H1 (cell line): ENCODE measurements at regions not wholly inside any gene's neighbourhood (a gene's known extent, or its start where the extent isn't known, plus 50 kb on each side); places are given as distances from the start of the nearest gene placed in this dataset.

Source experiments
- SP2 ChIP-seq: IDR thresholded peaks from 2 replicates; pipeline ENCODE4 v1.6.1; 2012; ENCODE audit warnings: mild to moderate bottlenecking, low read length, inconsistent platforms
- SRF ChIP-seq: IDR thresholded peaks from 2 replicates; pipeline ENCODE4 v1.6.1; 2011; ENCODE audit warnings: mild to moderate bottlenecking, low read depth, low read length, moderate library complexity
- TAF7 ChIP-seq: optimal IDR thresholded peaks from 2 replicates; pipeline ENCODE3; 2011; ENCODE audit warnings: low read depth, mild to moderate bottlenecking, inconsistent platforms, low read length, moderate library complexity, borderline replicate concordance
- TF ChIP-seq, protein P1 (sequence below): IDR thresholded peaks from 2 replicates; pipeline ENCODE4 v1.6.1; 2012; ENCODE audit warnings: low read length, inconsistent platforms

DNA sequence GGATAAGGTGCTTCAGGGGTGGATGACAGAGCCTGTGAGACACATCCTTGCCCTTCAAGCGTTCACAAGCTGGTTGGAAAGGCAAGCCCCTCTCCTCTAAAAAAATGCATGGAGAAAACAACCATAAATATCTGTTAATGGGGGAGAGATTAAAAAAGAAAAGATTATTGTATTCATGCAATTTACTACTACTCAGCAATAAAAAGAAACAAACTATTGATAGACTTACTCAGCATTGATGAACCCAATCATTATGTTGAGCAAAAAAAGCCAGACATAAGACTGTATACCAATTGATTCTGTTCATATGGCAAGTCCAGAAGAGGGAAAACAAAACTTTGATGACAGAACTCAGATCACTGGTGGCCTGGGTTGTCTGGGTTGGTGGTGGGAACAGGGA is 138.7 kb upstream of the IRF2BP2 start (continued):
- TF ChIP-seq, protein P1, sequence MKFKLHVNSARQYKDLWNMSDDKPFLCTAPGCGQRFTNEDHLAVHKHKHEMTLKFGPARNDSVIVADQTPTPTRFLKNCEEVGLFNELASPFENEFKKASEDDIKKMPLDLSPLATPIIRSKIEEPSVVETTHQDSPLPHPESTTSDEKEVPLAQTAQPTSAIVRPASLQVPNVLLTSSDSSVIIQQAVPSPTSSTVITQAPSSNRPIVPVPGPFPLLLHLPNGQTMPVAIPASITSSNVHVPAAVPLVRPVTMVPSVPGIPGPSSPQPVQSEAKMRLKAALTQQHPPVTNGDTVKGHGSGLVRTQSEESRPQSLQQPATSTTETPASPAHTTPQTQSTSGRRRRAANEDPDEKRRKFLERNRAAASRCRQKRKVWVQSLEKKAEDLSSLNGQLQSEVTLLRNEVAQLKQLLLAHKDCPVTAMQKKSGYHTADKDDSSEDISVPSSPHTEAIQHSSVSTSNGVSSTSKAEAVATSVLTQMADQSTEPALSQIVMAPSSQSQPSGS = no peak
- TF ChIP-seq SP2 = no peak
- no peak for TF ChIP-seq TAF7
- no peak for TF ChIP-seq SRF
- TF ChIP-seq, all 59 proteins: peak for 0
